SH-SY5Y (cell line): ENCODE measurements at regions not wholly inside any gene's neighbourhood (a gene's known extent, or its start where the extent isn't known, plus 50 kb on each side); places are given as distances from the start of the nearest gene placed in this dataset.

Source experiments
- GATA2 ChIP-seq: IDR thresholded peaks from 2 replicates; pipeline ENCODE4 v1.6.1; 2011; ENCODE audit warnings: mild to moderate bottlenecking, low read depth, low read length
- GATA3 ChIP-seq: IDR thresholded peaks from 2 replicates; pipeline ENCODE4 v1.6.1; 2011; ENCODE audit warnings: low read depth, mild to moderate bottlenecking, low read length, moderate library complexity

DNA sequence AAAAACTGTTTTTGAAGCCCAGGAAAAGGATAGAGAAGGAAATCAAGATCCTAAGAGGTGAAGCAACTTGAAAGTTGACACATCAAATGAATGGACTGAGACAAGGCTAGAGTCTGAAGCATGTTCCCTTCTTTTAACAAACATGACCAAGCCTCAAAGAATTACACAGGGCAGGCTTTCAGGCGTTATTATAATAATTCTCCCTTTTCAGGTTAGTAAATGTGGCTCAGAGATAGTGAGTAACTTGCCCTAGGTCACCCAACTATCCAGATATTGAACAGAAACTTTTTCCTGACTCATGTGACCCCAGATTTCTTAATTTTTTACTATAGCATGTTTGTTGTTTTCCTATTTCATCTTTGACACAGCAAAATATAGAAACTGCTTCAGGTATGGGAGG lies 91.7 kb downstream of the PPP1R2C start:
- TF ChIP-seq GATA2 (no peak), GATA3 (no peak)
